HepG2 (cell line): ENCODE measurements at regions not wholly inside any gene's neighbourhood (a gene's known extent, or its start where the extent isn't known, plus 50 kb on each side); places are given as distances from the start of the nearest gene placed in this dataset.

ENCODE experiments used
- ATAC-seq: fragments of 200-7000 bp; cut with Tn5 transposase; 3 replicates; pipeline ENCODE4 v1.9.1; 2020; ENCODE audit warnings: mild to moderate bottlenecking, moderate library complexity
- BruUV-seq: library from RNA; stranded (reverse); fragments of 400-500 nt; replicated peaks from 2 replicates; lab custom pipeline; 2021; lab: Mats Ljungman, UMichigan
- CTCF ChIA-PET: fragments of 300-600 bp; formaldehyde crosslinking; extraction: SDS; loops from one replicate; lab custom pipeline; 2021; ENCODE audit warnings: low total read pairs, inconsistent platforms, low intra/inter-chr PET ratio; lab: Yijun Ruan, JAX
- POLR2A ChIA-PET: fragments of 350-600 bp; sonication (Branson Sonifier 250); formaldehyde crosslinking; loops from one replicate; lab custom pipeline; 2020; ENCODE audit warnings: antibody characterized with exemption, inconsistent platforms; lab: Yijun Ruan, JAX
- DNase-seq: peaks from one replicate; pipeline ENCODE4 v3.0.0-alpha.2; 2015; ENCODE audit warnings: low spot score
- FAIRE-seq: peaks from 3 replicates; lab custom pipeline; 2011; peaks lifted over from hg19 to GRCh38; lab: Jason Lieb, UNC
- H2AFZ ChIP-seq: one replicate; pipeline ENCODE4 v1.6.1; 2011; ENCODE audit warnings: low read length, inconsistent platforms
- H3K27ac ChIP-seq: fragments of 300-600 bp; 3 replicates; pipeline ENCODE4 v1.8.0; 2011; ENCODE audit warnings: mixed run types, mild to moderate bottlenecking, mixed read lengths, low read length, inconsistent platforms; ENCODE audit not compliant: insufficient read depth; ENCODE audit errors: extremely low read length
- H3K27me3 ChIP-seq, 2 experiments: fragments of 200-600 bp in 1 of 2; 2 replicates in 1 of 2; 3 replicates in 1 of 2; pipeline versions ENCODE4 v1.6.0 to v1.8.0; 2011; ENCODE audit warnings: low read length in 2 of 2, mild to moderate bottlenecking in 2 of 2, moderate library complexity in 2 of 2, inconsistent platforms in 1 of 2; ENCODE audit not compliant: insufficient read depth in 2 of 2, control insufficient read depth in 1 of 2
- H3K36me3 ChIP-seq, 2 experiments: fragments of 200-600 bp in 1 of 2; replicated peaks in 1 of 2; 2 replicates in 1 of 2; 3 replicates in 1 of 2; pipeline versions ENCODE4 v1.5.1 to v1.8.0; 2011; ENCODE audit warnings: low read length in 2 of 2, inconsistent platforms in 1 of 2; ENCODE audit not compliant: insufficient read depth in 2 of 2, control insufficient read depth in 1 of 2
- H3K4me1 ChIP-seq: 2 replicates; pipeline ENCODE4 v1.5.1; 2012; ENCODE audit warnings: low read length, inconsistent platforms; ENCODE audit not compliant: insufficient read depth
- H3K4me2 ChIP-seq: 2 replicates; pipeline ENCODE4 v1.6.0; 2011; ENCODE audit warnings: low read depth, low read length, inconsistent platforms
- H3K4me3 ChIP-seq, 3 experiments: fragments of 200-600 bp in 1 of 3; sonication (generic), shearing (Covaris generic) in 1 of 3; replicated peaks in 1 of 3; 2 replicates each; pipeline ENCODE4 v1.5.1; 2011 to 2016; ENCODE audit warnings: low read length in 3 of 3, inconsistent platforms in 2 of 3, low read depth in 2 of 3, mild to moderate bottlenecking in 2 of 3, control low read depth in 1 of 3, mixed read lengths in 1 of 3; ENCODE audit not compliant: insufficient read depth in 1 of 3
- H3K79me2 ChIP-seq: one replicate; pipeline ENCODE4 v1.6.1; 2011; ENCODE audit warnings: low read length, inconsistent platforms; ENCODE audit not compliant: insufficient read depth
- H3K9ac ChIP-seq: 2 replicates; pipeline ENCODE4 v1.6.0; 2011; ENCODE audit warnings: mild to moderate bottlenecking, low read depth, low read length, inconsistent platforms; ENCODE audit not compliant: insufficient read depth
- H3K9me3 ChIP-seq: 2 replicates; pipeline ENCODE4 v1.5.1; 2012; ENCODE audit warnings: mild to moderate bottlenecking, low read length
- H4K20me1 ChIP-seq: 2 replicates; pipeline ENCODE4 v1.6.0; 2011; ENCODE audit warnings: inconsistent platforms, mild to moderate bottlenecking, low read length, moderate library complexity; ENCODE audit not compliant: insufficient read depth
- ARNT2 ChIP-seq: sonication (generic); formaldehyde crosslinking; IDR thresholded peaks from 2 replicates; pipeline ENCODE4 v1.8.0; 2022; ENCODE audit warnings: mild to moderate bottlenecking, low read depth, missing genetic modification reagents, moderate library complexity
- ATAD3A ChIP-seq: sonication (generic); formaldehyde crosslinking; IDR thresholded peaks from 2 replicates; pipeline ENCODE4 v1.4.0; 2020; ENCODE audit warnings: missing genetic modification reagents
- BORCS8-MEF2B ChIP-seq: sonication (generic); formaldehyde crosslinking; IDR thresholded peaks from 2 replicates; pipeline ENCODE4 v1.8.0; 2022; ENCODE audit warnings: mild to moderate bottlenecking, missing genetic modification reagents
- BRCA1 ChIP-seq: sonication (generic); formaldehyde crosslinking; IDR thresholded peaks from 2 replicates; pipeline ENCODE4 v1.4.0; 2020; ENCODE audit warnings: missing genetic modification reagents
- KLF15 ChIP-seq: sonication (generic); formaldehyde crosslinking; IDR thresholded peaks from 2 replicates; pipeline ENCODE4 v1.8.1; 2023; ENCODE audit warnings: borderline replicate concordance, mild to moderate bottlenecking, inconsistent platforms, missing genetic modification reagents, mixed read lengths
- MYC ChIP-seq: sonication (generic); formaldehyde crosslinking; IDR thresholded peaks from 2 replicates; pipeline ENCODE4 v1.9.0; 2021; ENCODE audit warnings: missing genetic modification reagents, borderline replicate concordance
- NCOA2 ChIP-seq: sonication (generic); formaldehyde crosslinking; IDR thresholded peaks from 2 replicates; pipeline ENCODE4 v1.8.0; 2022; ENCODE audit warnings: inconsistent platforms
- ZFY ChIP-seq: sonication (generic); formaldehyde crosslinking; IDR thresholded peaks from 2 replicates; pipeline ENCODE4 v1.4.0; 2020; ENCODE audit warnings: missing genetic modification reagents
- ZNF101 ChIP-seq: sonication (generic); formaldehyde crosslinking; IDR thresholded peaks from 2 replicates; pipeline ENCODE4 v1.4.0; 2020; ENCODE audit warnings: mild to moderate bottlenecking, low read depth, missing genetic modification reagents, borderline replicate concordance
- ZNF607 ChIP-seq: sonication (generic); formaldehyde crosslinking; IDR thresholded peaks from 2 replicates; pipeline ENCODE4 v1.5.1; 2020; ENCODE audit warnings: missing genetic modification reagents, mild to moderate bottlenecking, borderline replicate concordance
- ZNF746 ChIP-seq: sonication (generic); formaldehyde crosslinking; IDR thresholded peaks from 2 replicates; pipeline ENCODE4 v1.8.0; 2022; ENCODE audit warnings: mild to moderate bottlenecking, missing genetic modification reagents
- WGBS: methylation state at CpG from one replicate; pipeline ENCODE4 v1.1.6; 2017; ENCODE audit warnings: low lambda C conversion rate; 5-methylcytosine and 5-hydroxymethylcytosine counted together
- in situ Hi-C: cut with HindIII; loops from 2 replicates; pipeline ENCODE4 v1.10.0; 2017; ENCODE audit warnings: low pct_unique_long_range_greater_than_20kb; ENCODE audit not compliant: extremely low pct_ligation_motif_present
- intact Hi-C: fragments of 100-400 bp; cut with micrococcal nuclease; formaldehyde crosslinking; loops from one replicate; pipeline ENCODE4 v1.10.0; 2022; ENCODE audit not compliant: unreplicated experiment
- TF ChIP-seq, protein P1 (sequence below): sonication (generic); formaldehyde crosslinking; IDR thresholded peaks from 2 replicates; pipeline ENCODE4 v1.8.0; 2022; ENCODE audit warnings: mild to moderate bottlenecking, missing genetic modification reagents, borderline replicate concordance
- TF ChIP-seq, protein P2 (sequence below): sonication (generic); formaldehyde crosslinking; IDR thresholded peaks from 2 replicates; pipeline ENCODE4 v1.5.0; 2020; ENCODE audit warnings: mild to moderate bottlenecking, missing genetic modification reagents, borderline replicate concordance
- TF ChIP-seq, protein P3 (sequence below): sonication (generic); formaldehyde crosslinking; IDR thresholded peaks from 2 replicates; pipeline ENCODE4 v1.5.0; 2020; ENCODE audit warnings: missing genetic modification reagents
- TF ChIP-seq, protein P4 (sequence below), 2 experiments: IDR thresholded peaks; 2 replicates each; pipeline ENCODE4 v1.6.1; 2011 to 2012; ENCODE audit warnings: low read length in 2 of 2, borderline replicate concordance in 1 of 2, low read depth in 1 of 2, mild to moderate bottlenecking in 1 of 2, moderate library complexity in 1 of 2

DNA sequence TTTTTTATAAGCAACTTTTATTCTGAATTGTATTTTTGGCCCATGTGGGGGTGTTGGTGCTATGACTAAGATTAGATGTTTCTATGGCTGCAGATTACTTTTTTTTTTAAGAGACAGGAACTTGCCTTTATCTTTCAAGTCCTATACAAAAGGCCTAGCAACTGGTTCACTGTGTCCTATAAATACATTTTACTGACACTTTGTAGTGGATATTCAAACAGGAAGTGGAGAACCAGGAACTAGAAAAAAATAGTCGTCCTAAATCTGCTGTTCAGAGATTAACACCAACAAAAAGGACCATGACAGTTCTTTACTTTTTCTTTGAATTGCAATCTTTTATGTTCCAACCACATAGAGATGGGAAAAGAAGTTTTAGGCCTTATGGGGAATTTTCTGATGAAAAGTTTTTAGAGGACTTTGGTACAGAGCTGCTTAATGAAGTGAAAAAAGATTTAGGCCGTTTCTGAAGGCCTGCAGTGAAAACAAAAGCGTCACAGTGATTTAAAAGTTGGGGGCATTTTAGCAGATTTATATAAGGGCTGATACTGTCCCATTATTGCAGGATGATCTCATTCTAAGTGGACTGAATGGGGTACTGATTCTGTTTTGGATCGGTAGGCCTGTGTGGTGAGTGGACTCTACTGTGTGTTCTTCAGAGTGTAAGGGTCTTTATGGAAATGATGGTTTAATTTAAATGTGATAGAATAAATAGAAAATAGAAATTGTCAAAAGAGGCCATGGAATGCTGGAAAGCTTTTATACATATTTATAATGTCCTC lies 136.4 kb upstream of the DEPDC1 start:
- POLR2A ChIA-PET = no interaction called here
- Histone ChIP-seq H3K36me3 (no peaks in the 10 kb centered on the region), H3K27ac (no peak overlapping the region), H3K9ac (no peak overlapping the region), H4K20me1 (no peaks in the 10 kb centered on the region), H3K9me3 (peaks cover 83% of the 10 kb centered on the region), H3K4me3 (no peak overlapping the region), H2AFZ (no peak overlapping the region), H3K4me1 (no peaks in the 10 kb centered on the region), H3K4me2 (no peak overlapping the region), H3K79me2 (no peaks in the 10 kb centered on the region), H3K27me3 (no peaks in the 10 kb centered on the region)
- ATAC-seq (no peak), FAIRE-seq (no peak), DNase-seq (no peak)
- intact Hi-C loops (no loop called here), in situ Hi-C loops (no loop called here)
- 2% methylated on average over 4 of the region's 4 CpGs for WGBS
- CTCF ChIA-PET = no interaction called here
- TF ChIP-seq NCOA2 (CRISPR knock-in tag) (no peak), ZNF746 (CRISPR knock-in tag) (no peak), BORCS8-MEF2B (CRISPR knock-in tag) (no peak), ATAD3A (CRISPR knock-in tag) (no peak), BRCA1 (CRISPR knock-in tag) (no peak), ZNF607 (no peak), KLF15 (CRISPR knock-in tag) (no peak), ZFY (no peak), ZNF101 (CRISPR knock-in tag) (no peak), ARNT2 (CRISPR knock-in tag) (no peak), MYC (CRISPR knock-in tag) (no peak)
- TF ChIP-seq, protein P1, sequence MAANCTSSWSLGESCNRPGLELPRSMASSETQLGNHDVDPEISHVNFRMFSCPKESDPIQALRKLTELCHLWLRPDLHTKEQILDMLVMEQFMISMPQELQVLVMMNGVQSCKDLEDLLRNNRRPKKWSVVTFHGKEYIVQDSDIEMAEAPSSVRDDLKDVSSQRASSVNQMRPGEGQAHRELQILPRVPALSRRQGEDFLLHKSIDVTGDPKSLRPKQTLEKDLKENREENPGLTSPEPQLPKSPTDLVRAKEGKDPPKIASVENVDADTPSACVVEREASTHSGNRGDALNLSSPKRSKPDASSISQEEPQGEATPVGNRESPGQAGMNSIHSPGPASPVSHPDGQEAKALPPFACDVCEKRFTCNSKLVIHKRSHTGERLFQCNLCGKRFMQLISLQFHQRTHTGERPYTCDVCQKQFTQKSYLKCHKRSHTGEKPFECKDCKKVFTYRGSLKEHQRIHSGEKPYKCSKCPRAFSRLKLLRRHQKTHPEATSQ (CRISPR knock-in tag) = no peak
- TF ChIP-seq, protein P2, sequence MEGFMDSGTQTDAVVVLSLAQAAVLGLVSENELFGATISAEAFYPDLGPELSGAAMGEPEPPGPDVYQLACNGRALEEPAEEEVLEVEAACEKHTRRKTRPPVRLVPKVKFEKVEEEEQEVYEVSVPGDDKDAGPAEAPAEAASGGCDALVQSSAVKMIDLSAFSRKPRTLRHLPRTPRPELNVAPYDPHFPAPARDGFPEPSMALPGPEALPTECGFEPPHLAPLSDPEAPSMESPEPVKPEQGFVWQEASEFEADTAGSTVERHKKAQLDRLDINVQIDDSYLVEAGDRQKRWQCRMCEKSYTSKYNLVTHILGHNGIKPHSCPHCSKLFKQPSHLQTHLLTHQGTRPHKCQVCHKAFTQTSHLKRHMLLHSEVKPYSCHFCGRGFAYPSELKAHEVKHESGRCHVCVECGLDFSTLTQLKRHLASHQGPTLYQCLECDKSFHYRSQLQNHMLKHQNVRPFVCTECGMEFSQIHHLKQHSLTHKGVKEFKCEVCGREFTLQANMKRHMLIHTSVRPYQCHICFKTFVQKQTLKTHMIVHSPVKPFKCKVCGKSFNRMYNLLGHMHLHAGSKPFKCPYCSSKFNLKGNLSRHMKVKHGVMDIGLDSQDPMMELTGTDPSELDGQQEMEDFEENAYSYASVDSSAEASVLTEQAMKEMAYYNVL = no peak
- TF ChIP-seq, protein P3, sequence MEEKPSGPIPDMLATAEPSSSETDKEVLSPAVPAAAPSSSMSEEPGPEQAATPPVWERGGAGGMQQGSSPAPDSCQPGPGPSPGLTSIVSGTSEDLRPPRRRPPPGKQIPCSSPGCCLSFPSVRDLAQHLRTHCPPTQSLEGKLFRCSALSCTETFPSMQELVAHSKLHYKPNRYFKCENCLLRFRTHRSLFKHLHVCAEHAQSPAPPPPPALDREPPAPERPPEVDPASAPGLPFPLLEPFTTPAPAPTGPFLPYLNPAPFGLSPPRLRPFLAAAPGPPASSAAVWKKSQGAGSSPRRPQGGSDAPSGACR (CRISPR knock-in tag) = no peak
- TF ChIP-seq, protein P4, sequence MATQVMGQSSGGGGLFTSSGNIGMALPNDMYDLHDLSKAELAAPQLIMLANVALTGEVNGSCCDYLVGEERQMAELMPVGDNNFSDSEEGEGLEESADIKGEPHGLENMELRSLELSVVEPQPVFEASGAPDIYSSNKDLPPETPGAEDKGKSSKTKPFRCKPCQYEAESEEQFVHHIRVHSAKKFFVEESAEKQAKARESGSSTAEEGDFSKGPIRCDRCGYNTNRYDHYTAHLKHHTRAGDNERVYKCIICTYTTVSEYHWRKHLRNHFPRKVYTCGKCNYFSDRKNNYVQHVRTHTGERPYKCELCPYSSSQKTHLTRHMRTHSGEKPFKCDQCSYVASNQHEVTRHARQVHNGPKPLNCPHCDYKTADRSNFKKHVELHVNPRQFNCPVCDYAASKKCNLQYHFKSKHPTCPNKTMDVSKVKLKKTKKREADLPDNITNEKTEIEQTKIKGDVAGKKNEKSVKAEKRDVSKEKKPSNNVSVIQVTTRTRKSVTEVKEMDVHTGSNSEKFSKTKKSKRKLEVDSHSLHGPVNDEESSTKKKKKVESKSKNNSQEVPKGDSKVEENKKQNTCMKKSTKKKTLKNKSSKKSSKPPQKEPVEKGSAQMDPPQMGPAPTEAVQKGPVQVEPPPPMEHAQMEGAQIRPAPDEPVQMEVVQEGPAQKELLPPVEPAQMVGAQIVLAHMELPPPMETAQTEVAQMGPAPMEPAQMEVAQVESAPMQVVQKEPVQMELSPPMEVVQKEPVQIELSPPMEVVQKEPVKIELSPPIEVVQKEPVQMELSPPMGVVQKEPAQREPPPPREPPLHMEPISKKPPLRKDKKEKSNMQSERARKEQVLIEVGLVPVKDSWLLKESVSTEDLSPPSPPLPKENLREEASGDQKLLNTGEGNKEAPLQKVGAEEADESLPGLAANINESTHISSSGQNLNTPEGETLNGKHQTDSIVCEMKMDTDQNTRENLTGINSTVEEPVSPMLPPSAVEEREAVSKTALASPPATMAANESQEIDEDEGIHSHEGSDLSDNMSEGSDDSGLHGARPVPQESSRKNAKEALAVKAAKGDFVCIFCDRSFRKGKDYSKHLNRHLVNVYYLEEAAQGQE (IDR thresholded peaks at IDR 0.05; ENCODE audit: borderline replicate concordance in 1 of 2, low read depth in 1 of 2, low read length in 2 of 2) = no peak
- BruUV-seq = no TSS peak
